ENCODE measurements at regions not wholly inside any gene's neighbourhood (a gene's known extent, or its start where the extent isn't known, plus 50 kb on each side); places are given as distances from the start of the nearest gene placed in this dataset.
"Not testable (repeated sequence)": the region's sequence is repeated elsewhere in the genome, so short reads cannot be mapped to it uniquely, and the experiment has no call there.

DNA sequence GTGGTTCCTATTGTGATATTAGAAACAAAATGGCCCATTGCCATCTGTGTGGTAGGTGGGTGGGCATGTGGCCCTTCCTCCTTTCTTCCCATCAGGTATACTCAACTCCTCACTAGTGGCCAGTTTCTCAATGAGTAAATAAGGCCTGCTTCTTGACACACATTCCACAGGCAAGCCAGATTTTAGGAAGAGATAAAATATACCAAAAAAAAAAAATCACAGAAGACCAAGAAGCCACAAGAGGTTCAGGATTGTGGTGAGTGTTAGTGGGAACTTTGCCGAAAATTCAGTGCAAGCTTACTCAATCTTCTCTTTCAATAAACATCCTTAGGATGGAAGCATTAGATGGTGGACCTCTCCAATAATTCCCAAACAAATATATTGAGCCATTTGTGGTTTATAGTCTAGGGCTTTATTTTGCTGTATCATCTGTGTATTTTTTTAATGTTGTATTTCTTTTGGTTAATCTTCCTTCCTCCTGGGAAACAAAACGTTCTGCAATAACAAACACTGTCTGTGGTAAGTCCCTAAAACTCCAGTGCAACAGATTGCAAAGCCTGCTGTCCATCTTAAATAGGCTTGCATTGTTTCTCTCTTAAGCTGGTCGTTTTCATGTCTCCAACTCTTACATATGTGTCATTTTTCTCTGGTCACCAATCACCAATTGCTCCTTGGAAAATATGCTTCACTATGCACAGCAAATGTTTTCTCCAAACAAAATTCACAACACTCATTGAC lies 289.9 kb upstream of the KITLG start:
- DNase-seq, result no peak

- no peak for DNase-seq
Measured at GRCh38 chr12:88868050-88868449, 287.8 kb upstream of the KITLG start.

- no peak for DNase-seq
Measured at GRCh38 chr12:88867510-88867909, 287.2 kb upstream of the KITLG start.

DNA sequence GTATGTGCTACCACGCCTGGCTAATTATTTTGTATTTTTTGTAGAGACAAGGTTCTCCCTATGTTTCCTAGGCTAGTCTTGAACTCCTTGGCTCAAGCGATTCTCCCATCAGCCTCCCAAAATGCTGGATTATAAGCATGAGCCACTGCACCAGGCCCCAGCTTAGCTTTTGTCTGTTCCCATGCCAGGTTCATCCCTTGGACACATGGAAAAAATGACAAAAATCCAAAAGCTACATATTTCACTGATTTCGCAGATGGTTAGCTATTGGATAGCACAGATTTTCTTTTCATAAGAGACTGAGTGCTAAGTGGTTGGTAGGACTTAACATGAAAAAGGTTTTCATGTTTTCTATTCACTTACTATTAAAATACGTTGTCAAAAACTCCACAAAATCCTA lies 286.6 kb upstream of the KITLG start:
- DNase-seq, result no peak

DNA sequence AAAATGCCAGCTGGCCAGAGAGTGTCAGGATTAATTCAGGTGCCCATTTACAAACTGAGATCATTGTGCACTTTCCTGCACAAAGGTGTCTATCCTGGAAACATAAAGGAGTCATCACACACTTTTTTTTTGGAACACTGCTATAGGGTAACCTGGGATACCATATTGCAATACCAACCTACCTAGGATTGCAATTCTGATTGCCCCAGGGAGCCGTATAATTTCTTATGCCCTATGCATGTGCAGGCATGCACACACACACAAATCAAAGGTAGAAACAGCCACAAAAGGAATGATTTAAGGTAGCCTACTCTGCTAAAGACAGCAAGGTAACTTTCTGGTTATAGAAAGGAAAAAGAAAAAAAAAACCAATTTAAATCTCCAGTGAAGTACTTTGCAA lies 285.3 kb upstream of the KITLG start:
- DNase-seq, result no peak

DNA sequence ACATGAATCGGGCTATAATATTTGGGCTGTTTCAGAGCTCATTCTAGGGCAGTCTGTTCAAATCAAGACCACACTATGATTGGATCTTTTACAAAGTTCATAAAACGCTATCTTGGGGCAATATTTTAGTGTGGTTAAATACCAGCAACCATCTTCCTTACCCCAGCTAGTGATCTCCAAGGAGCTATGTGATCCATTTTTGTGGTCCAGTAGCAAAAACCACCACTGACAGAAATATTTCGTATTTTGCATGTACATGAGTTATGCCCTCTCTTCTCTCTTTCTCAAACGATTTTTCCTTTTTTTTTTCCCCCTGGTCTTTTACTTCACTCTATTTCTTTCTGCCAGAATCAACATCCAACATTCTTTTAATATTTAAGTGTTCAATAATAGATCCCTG lies 280.6 kb upstream of the KITLG start:
- DNase-seq, result no peak

DNA sequence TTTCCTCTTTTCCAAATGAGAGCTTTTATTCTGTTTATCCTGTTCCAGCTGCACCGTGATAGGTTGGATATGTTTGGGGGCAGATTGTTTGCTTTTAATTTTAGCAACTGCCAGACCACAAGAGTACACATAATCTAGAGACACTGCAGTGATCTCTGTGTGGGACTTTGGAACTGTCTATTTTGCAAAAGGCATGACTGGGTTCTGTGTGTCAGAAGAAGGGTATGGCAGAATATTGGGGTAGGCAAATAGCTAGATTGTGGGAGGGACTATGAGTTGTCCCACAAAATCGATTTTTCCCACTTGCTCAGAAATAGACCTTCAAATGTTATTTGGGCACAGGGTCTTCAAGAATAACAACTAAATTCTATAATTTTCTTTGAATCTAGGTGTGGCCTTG lies 275.9 kb upstream of the KITLG start:
- DNase-seq, result no peak

DNA sequence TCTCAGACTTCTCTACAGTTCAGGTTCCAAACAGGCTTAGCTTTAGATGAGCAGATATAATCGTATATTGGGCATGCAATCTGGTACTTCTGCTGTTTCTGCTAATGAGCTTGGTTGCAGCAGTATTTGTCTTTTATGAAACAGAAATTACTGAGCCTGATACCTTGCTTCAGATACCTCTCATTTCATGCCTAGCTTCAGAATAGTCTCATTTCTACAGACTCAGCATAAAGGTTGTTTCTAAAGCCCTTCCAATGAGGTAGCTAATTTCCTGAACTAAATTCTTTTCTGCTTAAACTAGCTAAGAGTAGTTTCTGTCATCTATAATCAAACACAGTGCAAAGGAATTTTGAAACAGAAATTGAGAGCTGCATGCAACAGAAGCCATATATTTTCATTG lies 275.0 kb upstream of the KITLG start:
- no peak for DNase-seq

DNA sequence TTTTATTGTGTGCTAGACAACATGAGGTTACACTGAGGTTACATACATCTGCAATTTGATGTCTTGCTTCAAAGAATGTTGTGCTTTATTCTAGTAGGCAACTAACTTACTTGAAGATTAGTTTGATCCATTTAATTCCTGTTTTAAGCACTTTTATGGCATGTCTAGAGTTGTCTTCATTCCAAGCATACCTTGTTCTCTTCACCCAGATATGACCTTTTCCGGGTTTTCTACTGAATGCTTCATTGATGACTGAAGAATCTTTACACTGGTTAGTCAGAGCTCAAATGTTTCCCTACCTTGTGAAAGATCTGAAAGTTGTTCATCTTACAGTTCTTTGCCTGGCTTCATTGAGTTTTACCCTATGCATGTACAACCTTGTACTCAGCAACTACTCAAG lies 274.0 kb upstream of the KITLG start:
- DNase-seq, result no peak

- peak in 2 of 3 experiments; percentile 53 to 73 for DNase-seq
Measured at GRCh38 chr12:88847246-88847645, 267.0 kb upstream of the KITLG start.

- no peak for DNase-seq
Measured at GRCh38 chr12:88844426-88844825, 264.2 kb upstream of the KITLG start.

DNA sequence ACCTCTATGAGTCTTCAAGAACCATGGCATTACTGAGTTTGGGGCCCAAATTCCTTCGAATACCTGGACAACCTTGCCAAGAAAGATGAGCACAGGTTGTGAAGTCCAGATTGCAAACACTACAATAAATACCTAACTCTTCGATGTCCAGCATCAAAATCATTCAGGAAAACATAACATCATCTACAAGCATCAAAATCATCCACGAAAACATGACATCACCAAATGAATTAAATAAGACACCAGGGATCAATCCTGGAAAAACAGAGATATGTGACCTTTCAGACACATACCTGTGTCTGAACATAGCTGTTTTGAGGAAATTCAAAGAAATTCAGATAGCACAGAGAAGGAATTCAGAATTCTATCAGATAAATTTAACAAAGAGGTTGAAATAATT lies 262.0 kb upstream of the KITLG start:
- no peak for DNase-seq

DNA sequence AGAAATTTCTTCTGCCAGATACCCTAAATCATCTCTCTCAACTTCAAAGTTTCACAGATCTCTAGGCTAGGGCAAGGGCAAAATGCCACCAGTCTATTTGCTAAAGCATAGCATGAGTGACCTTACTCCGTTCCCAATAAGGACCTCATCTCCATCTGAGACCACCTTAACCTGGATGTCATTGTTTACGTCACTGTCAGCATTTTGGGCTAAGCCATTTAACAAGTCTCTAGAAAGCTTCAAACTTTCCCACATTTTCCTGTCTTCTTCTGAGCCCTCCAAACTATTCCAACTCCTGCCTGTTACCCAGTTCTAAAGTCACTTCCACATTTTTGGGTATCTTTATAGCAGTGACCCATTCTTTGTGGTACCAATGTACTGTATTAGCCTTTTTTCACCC lies 259.2 kb upstream of the KITLG start:
- DNase-seq, result no peak

DNA sequence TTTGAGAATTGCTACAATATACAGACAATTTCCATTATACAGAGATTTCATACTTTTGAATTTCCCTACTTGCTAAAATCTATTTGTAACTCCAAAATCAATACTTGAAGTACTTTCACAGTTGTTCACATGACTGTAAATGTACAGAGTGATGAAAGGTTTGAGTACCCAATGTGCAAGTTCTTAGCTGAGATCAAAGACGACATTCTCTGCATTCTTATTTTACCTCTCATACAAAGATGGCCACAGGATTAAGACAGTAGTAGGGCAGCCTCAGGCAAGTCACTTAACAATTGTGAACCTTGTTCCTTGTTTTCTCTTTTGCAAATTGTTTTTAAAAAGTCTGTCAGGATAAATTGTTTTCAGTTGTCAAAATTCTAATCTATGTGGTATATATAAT lies 255.9 kb upstream of the KITLG start:
- DNase-seq, result no peak

DNA sequence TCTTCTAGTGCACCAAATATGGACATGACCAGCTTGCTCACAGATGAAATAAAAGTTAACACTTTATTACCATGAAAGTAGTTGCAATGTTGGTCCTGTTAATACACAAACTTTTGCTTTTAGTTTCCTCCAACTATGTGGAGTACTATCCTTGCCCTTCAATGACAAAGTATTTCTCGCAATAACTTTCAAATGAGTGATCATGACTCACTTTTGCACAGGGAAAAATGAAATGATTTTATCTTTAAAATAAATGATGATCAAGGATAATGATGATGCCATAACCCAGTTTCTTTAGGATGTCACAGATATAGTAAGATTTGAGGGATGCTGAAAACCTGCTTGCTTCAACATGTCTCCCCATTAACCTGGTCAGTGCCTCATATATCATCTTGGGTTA lies 254.0 kb upstream of the KITLG start:
- no peak for DNase-seq

GRCh38 chr12:88833641-88834116 lies 253.4 kb upstream of the KITLG start:
- DNase-seq, result no peak

DNA sequence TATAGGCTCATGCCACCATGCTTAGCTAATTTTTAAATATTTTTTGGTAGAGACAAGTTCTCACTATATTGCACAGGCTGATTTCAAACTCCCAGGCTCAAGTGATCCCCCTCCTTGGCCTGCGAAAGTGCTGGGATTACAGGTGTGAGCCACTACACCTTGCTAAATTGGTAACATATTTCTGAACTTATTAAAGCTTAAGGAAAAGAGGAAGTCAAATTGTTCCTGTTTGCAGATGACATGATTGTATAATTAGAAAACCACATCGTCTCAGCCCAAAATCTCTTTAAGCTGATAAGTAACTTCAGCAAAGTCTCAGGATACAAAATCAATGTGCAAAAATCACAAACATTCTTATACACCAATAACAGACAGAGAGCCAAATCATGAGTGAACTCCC lies 248.3 kb upstream of the KITLG start:
- DNase-seq, result not testable (repeated sequence)

DNA sequence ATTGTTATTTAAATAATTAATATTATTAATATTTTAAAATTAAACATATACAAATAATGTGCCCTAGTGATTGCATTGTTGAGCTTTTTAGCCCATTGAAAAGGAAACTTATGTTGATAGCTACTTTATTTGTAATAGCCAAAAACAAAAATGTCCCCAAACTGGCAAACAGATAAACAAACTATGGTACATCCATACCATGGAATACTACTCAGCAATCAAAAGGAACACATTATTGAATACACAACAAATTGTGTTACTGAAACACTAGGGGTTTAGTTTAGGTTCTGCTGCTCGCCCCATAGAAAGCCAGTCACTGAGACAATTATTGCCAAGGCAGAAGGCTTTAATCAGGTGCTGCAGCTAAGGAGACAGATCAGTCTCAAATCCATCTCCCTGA lies 239.7 kb upstream of the KITLG start:
- no peak for DNase-seq

GRCh38 chr12:88816201-88816600 lies 235.9 kb upstream of the KITLG start:
- no peak for DNase-seq

DNA sequence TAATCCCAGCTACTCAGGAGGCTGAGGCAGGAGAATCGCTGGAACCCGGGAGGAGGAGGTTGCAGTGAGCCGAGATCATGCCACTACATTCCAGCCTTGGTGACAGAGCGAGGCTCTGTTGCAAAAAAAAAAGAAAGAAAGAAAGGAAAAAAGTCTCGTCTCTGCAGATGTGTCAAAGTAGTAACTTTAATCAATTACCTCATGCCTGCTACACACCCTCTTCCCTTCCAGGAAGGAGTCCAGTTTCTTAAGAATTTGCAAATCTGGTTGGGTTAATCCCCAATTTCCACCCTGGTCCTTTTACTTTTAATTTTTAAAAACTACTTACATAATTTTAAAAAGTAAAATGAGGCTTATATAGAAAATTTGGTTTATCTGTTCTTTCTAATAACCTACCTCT lies 234.5 kb upstream of the KITLG start:
- DNase-seq, result no peak

DNA sequence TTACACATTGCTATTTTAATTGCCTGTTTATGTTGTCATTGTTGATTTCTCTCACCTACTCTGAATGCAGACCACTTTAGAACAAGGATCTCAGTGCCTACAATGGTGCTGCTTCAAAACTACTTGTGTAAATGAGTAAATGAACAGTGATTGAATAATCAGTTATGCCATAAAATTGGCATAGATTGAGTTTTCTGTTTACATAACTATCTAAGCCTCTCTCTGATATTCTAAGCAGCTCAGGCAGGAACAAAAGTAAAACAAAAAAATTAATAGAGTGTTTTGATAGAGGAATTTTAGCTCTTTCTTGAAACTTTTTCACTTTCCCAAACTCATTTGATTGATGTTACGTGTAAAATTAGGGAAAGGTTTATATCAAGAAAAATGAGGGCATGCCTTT lies 232.3 kb upstream of the KITLG start:
- no peak for DNase-seq

DNA sequence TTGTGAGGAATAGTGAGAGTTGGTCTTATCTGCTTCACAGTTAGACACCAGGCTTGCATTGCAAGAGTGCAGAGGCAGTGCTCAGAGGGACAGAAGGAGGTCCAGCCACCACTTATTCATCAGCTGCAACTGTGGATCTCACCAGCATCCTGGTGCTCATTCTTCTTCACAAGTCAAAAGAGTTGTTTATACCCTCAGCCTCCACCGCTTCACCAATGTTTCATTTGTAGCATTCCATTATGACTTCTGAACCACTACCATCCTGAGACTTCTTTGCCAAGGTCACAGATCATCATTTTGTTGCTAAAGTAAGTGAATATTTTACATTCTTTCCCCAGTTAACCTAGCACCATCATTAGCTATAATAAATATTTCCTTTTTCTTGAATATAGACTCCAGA lies 230.5 kb upstream of the KITLG start:
- no peak for DNase-seq

DNA sequence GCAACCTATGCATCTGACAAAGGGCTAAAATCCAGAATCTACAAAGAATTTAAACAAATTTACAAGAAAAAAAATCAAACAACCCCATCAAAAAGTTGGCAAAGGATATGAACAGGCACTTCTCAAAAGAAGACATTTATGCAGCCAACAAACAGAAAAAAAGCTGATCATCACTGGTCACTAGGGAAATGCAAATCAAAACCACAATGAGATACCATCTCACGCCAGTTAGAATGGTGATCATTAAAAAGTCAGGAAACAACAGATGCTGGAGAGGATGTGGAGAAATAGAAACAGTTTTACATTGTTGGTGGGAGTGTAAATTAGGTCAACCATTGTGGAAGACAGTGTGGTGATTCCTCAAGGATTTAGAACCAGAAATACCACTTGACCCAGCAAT lies 229.6 kb upstream of the KITLG start:
- not testable (repeated sequence) for DNase-seq

GRCh38 chr12:88805692-88806091 lies 225.4 kb upstream of the KITLG start:
- DNase-seq, result no peak

DNA sequence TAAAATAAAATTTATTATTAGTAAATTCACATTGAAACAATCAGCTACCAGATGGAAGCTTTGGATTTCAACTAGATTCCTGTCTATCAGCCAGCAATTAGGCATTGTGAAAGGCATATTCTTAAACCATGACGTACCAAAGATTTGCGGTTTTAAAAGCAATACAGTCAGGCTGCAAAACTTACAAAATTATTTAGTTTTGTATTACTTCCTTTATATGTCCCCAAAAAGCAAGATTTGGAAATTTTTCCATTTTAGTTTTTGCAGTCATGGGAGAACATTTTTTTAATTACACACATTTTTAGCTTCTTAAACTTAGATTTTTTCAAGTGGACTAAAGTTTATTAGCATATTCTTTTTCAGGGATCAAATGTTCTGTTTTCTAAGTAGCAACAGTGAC lies 225.0 kb upstream of the KITLG start:
- no peak for DNase-seq
